ENCODE measurements at regions not wholly inside any gene's neighbourhood (a gene's known extent, or its start where the extent isn't known, plus 50 kb on each side); places are given as distances from the start of the nearest gene placed in this dataset.
A peak's percentile ranks its signal among the peaks of the same experiment; 100 is the strongest.

GRCh38 chr15:77722759-77723460 lies 90.2 kb upstream of the LINGO1 start:
- Histone ChIP-seq H3K4me1 (ENCODE audit: control insufficient read depth in 2 of 3, insufficient read depth in 2 of 3, low read depth in 1 of 3, low read length in 3 of 3) (no peaks in the 10 kb centered on the region), H3K36me3 (ENCODE audit: control insufficient read depth in 2 of 3, insufficient read depth in 3 of 3, low read length in 3 of 3) (no peaks in the 10 kb centered on the region), H3K9ac (ENCODE audit: low read length in 3 of 3) (no peak overlapping the region), H3K9me3 (ENCODE audit: control insufficient read depth in 2 of 3, insufficient read depth in 1 of 3, low read length in 3 of 3) (no peaks in the 10 kb centered on the region), H3K27ac (ENCODE audit: low read depth in 2 of 2, low read length in 2 of 2) (no peak overlapping the region), H3K27me3 (ENCODE audit: control insufficient read depth, insufficient read depth, low read length) (peaks cover 2% of the 10 kb centered on the region), H3K4me3 (ENCODE audit: low read length in 3 of 3) (no peak overlapping the region)
- no peak for FAIRE-seq
- intact Hi-C loops (cut with DNase I), result no loop called here
- no peak for DNase-seq
- TF ChIP-seq, protein P1, sequence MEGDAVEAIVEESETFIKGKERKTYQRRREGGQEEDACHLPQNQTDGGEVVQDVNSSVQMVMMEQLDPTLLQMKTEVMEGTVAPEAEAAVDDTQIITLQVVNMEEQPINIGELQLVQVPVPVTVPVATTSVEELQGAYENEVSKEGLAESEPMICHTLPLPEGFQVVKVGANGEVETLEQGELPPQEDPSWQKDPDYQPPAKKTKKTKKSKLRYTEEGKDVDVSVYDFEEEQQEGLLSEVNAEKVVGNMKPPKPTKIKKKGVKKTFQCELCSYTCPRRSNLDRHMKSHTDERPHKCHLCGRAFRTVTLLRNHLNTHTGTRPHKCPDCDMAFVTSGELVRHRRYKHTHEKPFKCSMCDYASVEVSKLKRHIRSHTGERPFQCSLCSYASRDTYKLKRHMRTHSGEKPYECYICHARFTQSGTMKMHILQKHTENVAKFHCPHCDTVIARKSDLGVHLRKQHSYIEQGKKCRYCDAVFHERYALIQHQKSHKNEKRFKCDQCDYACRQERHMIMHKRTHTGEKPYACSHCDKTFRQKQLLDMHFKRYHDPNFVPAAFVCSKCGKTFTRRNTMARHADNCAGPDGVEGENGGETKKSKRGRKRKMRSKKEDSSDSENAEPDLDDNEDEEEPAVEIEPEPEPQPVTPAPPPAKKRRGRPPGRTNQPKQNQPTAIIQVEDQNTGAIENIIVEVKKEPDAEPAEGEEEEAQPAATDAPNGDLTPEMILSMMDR (IDR thresholded peaks at IDR 0.05; ENCODE audit: borderline replicate concordance, extremely low read depth, insufficient read depth), result no peak

- peaks cover 2% of the 10 kb centered on the region for H3K27me3 ChIP-seq (ENCODE audit: control insufficient read depth, insufficient read depth, low read length)
- H3K9me3 ChIP-seq (ENCODE audit: control insufficient read depth in 2 of 3, insufficient read depth in 1 of 3, low read length in 3 of 3), result no peaks in the 10 kb centered on the region
- no peak overlapping the region for H3K27ac ChIP-seq (ENCODE audit: low read depth in 2 of 2, low read length in 2 of 2)
- DNase-seq (no peak), FAIRE-seq (no peak)
- no peak overlapping the region for H3K9ac ChIP-seq (ENCODE audit: low read length in 3 of 3)
- TF ChIP-seq, protein P1 (IDR thresholded peaks at IDR 0.05; ENCODE audit: borderline replicate concordance, extremely low read depth, insufficient read depth), result no peak
- no peaks in the 10 kb centered on the region for H3K4me1 ChIP-seq (ENCODE audit: control insufficient read depth in 2 of 3, insufficient read depth in 2 of 3, low read depth in 1 of 3, low read length in 3 of 3)
- no peak overlapping the region for H3K4me3 ChIP-seq (ENCODE audit: low read length in 3 of 3)
- H3K36me3 ChIP-seq (ENCODE audit: control insufficient read depth in 2 of 3, insufficient read depth in 3 of 3, low read length in 3 of 3), result no peaks in the 10 kb centered on the region
- intact Hi-C loops (cut with DNase I), result no loop called here
Measured at GRCh38 chr15:77721963-77722362, 89.3 kb upstream of the LINGO1 start.

GRCh38 chr15:77720655-77721054 lies 87.9 kb upstream of the LINGO1 start:
- peak in 1 of 5 donors; percentile 34 for DNase-seq
- Histone ChIP-seq H3K9ac (ENCODE audit: low read length in 3 of 3) (no peak overlapping the region), H3K9me3 (ENCODE audit: control insufficient read depth in 2 of 3, insufficient read depth in 1 of 3, low read length in 3 of 3) (no peaks in the 10 kb centered on the region), H3K27me3 (ENCODE audit: control insufficient read depth, insufficient read depth, low read length) (peaks cover 2% of the 10 kb centered on the region), H3K4me3 (ENCODE audit: low read length in 3 of 3) (no peak overlapping the region), H3K27ac (ENCODE audit: low read depth in 2 of 2, low read length in 2 of 2) (no peak overlapping the region), H3K4me1 (ENCODE audit: control insufficient read depth in 2 of 3, insufficient read depth in 2 of 3, low read depth in 1 of 3, low read length in 3 of 3) (no peaks in the 10 kb centered on the region), H3K36me3 (ENCODE audit: control insufficient read depth in 2 of 3, insufficient read depth in 3 of 3, low read length in 3 of 3) (no peaks in the 10 kb centered on the region)
- intact Hi-C loops (cut with DNase I), result no loop called here
- TF ChIP-seq, protein P1 (IDR thresholded peaks at IDR 0.05; ENCODE audit: borderline replicate concordance, extremely low read depth, insufficient read depth), result no peak
- no peak for FAIRE-seq

GRCh38 chr15:77720173-77720572 lies 87.5 kb upstream of the LINGO1 start:
- intact Hi-C loops (cut with DNase I), result no loop called here

More at GRCh38 chr15:77720173-77720572, 87.5 kb upstream of the LINGO1 start:
- DNase-seq (peak in 1 of 5 donors; percentile 21), FAIRE-seq (no peak)
- Histone ChIP-seq H3K4me3 (ENCODE audit: low read length in 3 of 3) (no peak overlapping the region), H3K36me3 (ENCODE audit: control insufficient read depth in 2 of 3, insufficient read depth in 3 of 3, low read length in 3 of 3) (no peaks in the 10 kb centered on the region), H3K27me3 (ENCODE audit: control insufficient read depth, insufficient read depth, low read length) (peaks cover 2% of the 10 kb centered on the region), H3K9me3 (ENCODE audit: control insufficient read depth in 2 of 3, insufficient read depth in 1 of 3, low read length in 3 of 3) (no peaks in the 10 kb centered on the region), H3K4me1 (ENCODE audit: control insufficient read depth in 2 of 3, insufficient read depth in 2 of 3, low read depth in 1 of 3, low read length in 3 of 3) (no peaks in the 10 kb centered on the region), H3K27ac (ENCODE audit: low read depth in 2 of 2, low read length in 2 of 2) (no peak overlapping the region), H3K9ac (ENCODE audit: low read length in 3 of 3) (no peak overlapping the region)
- TF ChIP-seq, protein P1 (IDR thresholded peaks at IDR 0.05; ENCODE audit: borderline replicate concordance, extremely low read depth, insufficient read depth), result no peak

All from kidney (tissue), 13 donors.